Activated T-helper 17 cell treated with anti-CD3 and anti-CD28 coated beads, Interleukin-2, amount 50 U/mL, for 72 hours (primary cell): ENCODE measurements at regions not wholly inside any gene's neighbourhood (a gene's known extent, or its start where the extent isn't known, plus 50 kb on each side); places are given as distances from the start of the nearest gene placed in this dataset.
A peak's percentile ranks its signal among the peaks of the same experiment; 100 is the strongest.

Source experiments
- ATAC-seq: fragments of 150-1000 bp; cut with Tn5 transposase; replicated peaks from 2 replicates; pipeline ENCODE4 v1.10.0; 2021; ENCODE audit warnings: mild to moderate bottlenecking, moderate library complexity
- H3K27ac Mint-ChIP-seq: one replicate; pipeline ENCODE4 v1.8.0; 2022; ENCODE audit warnings: mixed read lengths
- H3K27me3 Mint-ChIP-seq: one replicate; pipeline ENCODE4 v1.8.0; 2022; ENCODE audit warnings: mixed read lengths
- H3K36me3 Mint-ChIP-seq: one replicate; pipeline ENCODE4 v1.8.0; 2022; ENCODE audit warnings: low read depth, mild to moderate bottlenecking, mixed read lengths
- H3K4me1 Mint-ChIP-seq: one replicate; pipeline ENCODE4 v1.8.0; 2022; ENCODE audit warnings: mixed read lengths
- H3K4me3 Mint-ChIP-seq: one replicate; pipeline ENCODE4 v1.8.0; 2022; ENCODE audit warnings: mild to moderate bottlenecking, mixed read lengths
- H3K9me3 Mint-ChIP-seq: one replicate; pipeline ENCODE4 v1.8.0; 2022; ENCODE audit warnings: mixed read lengths

- no peaks in the 10 kb centered on the region for H3K27me3 Mint-ChIP-seq
- ATAC-seq, result no peak
- peaks cover 12% of the 10 kb centered on the region for H3K4me1 Mint-ChIP-seq
- H3K27ac Mint-ChIP-seq, result peak overlapping the region; percentile 43
- H3K36me3 Mint-ChIP-seq, result peaks cover 12% of the 10 kb centered on the region
- no peaks in the 10 kb centered on the region for H3K9me3 Mint-ChIP-seq
- H3K4me3 Mint-ChIP-seq, result no peak overlapping the region
These were observed 56.7 kb upstream of the TMEM248 start for GRCh38 chr7:66864294-66864693.

GRCh38 chr7:66865290-66865864 lies 55.6 kb upstream of the TMEM248 start:
- H3K27me3 Mint-ChIP-seq, result no peaks in the 10 kb centered on the region

GRCh38 chr7:66867198-66867790 lies 53.7 kb upstream of the TMEM248 start:
- H3K36me3 Mint-ChIP-seq, result peaks cover 12% of the 10 kb centered on the region
- H3K27me3 Mint-ChIP-seq, result no peaks in the 10 kb centered on the region
- H3K27ac Mint-ChIP-seq, result no peak overlapping the region
- ATAC-seq, result no peak
- peaks cover 6% of the 10 kb centered on the region for H3K4me1 Mint-ChIP-seq
- H3K9me3 Mint-ChIP-seq, result no peaks in the 10 kb centered on the region
- H3K4me3 Mint-ChIP-seq, result no peak overlapping the region

More at GRCh38 chr7:66865290-66865864, 55.6 kb upstream of the TMEM248 start:
- no peak overlapping the region for H3K4me3 Mint-ChIP-seq
- H3K36me3 Mint-ChIP-seq, result peaks cover 7% of the 10 kb centered on the region
- H3K9me3 Mint-ChIP-seq, result no peaks in the 10 kb centered on the region
- H3K4me1 Mint-ChIP-seq, result peaks cover 7% of the 10 kb centered on the region
- no peak for ATAC-seq
- H3K27ac Mint-ChIP-seq, result peak overlapping the region; percentile 43

GRCh38 chr7:66869660-66870450 lies 51.2 kb upstream of the TMEM248 start:
- peaks cover 5% of the 10 kb centered on the region for H3K36me3 Mint-ChIP-seq
- H3K4me1 Mint-ChIP-seq, result peaks cover 6% of the 10 kb centered on the region
- ATAC-seq, result peak; percentile 91
- no peaks in the 10 kb centered on the region for H3K9me3 Mint-ChIP-seq
- H3K4me3 Mint-ChIP-seq, result peak overlapping the region; percentile 1
- no peaks in the 10 kb centered on the region for H3K27me3 Mint-ChIP-seq
- peak overlapping the region; percentile 72 for H3K27ac Mint-ChIP-seq

GRCh38 chr7:66871076-66871475 lies 49.9 kb upstream of the TMEM248 start:
- Mint-ChIP-seq H3K27ac (no peak overlapping the region), H3K9me3 (no peaks in the 10 kb centered on the region), H3K4me3 (no peak overlapping the region)

More at GRCh38 chr7:66871076-66871475, 49.9 kb upstream of the TMEM248 start:
- Mint-ChIP-seq H3K27me3 (no peaks in the 10 kb centered on the region), H3K4me1 (peaks cover 6% of the 10 kb centered on the region), H3K36me3 (peaks cover 5% of the 10 kb centered on the region)
- ATAC-seq, result no peak
